22Rv1 (cell line): ENCODE measurements at regions not wholly inside any gene's neighbourhood (a gene's known extent, or its start where the extent isn't known, plus 50 kb on each side); places are given as distances from the start of the nearest gene placed in this dataset.

ENCODE experiments used
- CTCF ChIP-seq: fragments of 450-650 bp; IDR thresholded peaks from 2 replicates; pipeline ENCODE4 v1.5.1; 2017; ENCODE audit warnings: mild to moderate bottlenecking
- ZFX ChIP-seq: fragments of 450-650 bp; IDR thresholded peaks from 2 replicates; pipeline ENCODE4 v1.6.1; 2017; ENCODE audit warnings: antibody characterized with exemption, borderline replicate concordance

GRCh38 chr6:14258695-14259593 lies 141.4 kb downstream of the CD83 start:
- TF ChIP-seq CTCF: no peak
- no peak for TF ChIP-seq ZFX
